ENCODE measurements at regions not wholly inside any gene's neighbourhood (a gene's known extent, or its start where the extent isn't known, plus 50 kb on each side); places are given as distances from the start of the nearest gene placed in this dataset.
A peak's percentile ranks its signal among the peaks of the same experiment; 100 is the strongest.
"Not testable (repeated sequence)": the region's sequence is repeated elsewhere in the genome, so short reads cannot be mapped to it uniquely, and the experiment has no call there.

DNA sequence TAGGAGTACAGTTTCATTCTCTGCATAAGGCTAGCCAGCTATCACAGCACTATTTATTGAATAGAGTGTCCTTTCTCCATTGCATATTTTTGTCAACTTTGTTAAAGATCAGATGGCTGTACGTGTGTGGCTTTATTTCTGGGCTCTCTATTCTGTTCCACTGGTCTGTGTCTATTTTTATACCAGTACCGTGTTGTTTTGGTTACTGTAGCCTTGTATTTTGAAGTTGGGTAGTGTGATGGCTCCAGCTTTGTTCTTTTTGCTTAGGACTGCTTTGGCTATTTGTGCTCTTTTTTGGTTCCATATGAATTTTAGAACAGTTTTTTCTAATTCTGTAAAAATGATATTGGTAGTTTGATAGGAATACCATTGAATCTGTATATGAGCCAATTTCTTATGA, 182.1 kb upstream of the DIAPH2 start:
- 33 to 50% methylated on average over 2 of the region's 2 CpGs for WGBS, 2 donors
- Histone ChIP-seq H3K27ac (no peak overlapping the region), H3K36me3 (ENCODE audit: low read depth, missing control alignments) (no peaks in the 10 kb centered on the region), H3K4me1 (no peaks in the 10 kb centered on the region), H3K9me3 (no peaks in the 10 kb centered on the region), H3K4me3 (no peak overlapping the region), H3K27me3 (no peaks in the 10 kb centered on the region)
- TF ChIP-seq POLR2A (IDR thresholded peaks at IDR 0.05) = no peak
- TF ChIP-seq, protein P1, sequence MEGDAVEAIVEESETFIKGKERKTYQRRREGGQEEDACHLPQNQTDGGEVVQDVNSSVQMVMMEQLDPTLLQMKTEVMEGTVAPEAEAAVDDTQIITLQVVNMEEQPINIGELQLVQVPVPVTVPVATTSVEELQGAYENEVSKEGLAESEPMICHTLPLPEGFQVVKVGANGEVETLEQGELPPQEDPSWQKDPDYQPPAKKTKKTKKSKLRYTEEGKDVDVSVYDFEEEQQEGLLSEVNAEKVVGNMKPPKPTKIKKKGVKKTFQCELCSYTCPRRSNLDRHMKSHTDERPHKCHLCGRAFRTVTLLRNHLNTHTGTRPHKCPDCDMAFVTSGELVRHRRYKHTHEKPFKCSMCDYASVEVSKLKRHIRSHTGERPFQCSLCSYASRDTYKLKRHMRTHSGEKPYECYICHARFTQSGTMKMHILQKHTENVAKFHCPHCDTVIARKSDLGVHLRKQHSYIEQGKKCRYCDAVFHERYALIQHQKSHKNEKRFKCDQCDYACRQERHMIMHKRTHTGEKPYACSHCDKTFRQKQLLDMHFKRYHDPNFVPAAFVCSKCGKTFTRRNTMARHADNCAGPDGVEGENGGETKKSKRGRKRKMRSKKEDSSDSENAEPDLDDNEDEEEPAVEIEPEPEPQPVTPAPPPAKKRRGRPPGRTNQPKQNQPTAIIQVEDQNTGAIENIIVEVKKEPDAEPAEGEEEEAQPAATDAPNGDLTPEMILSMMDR (IDR thresholded peaks at IDR 0.05) = no peak
- intact Hi-C loops (cut with DNase I; ENCODE audit: low total_unique reads) = no loop called here
- no peak for DNase-seq

DNA sequence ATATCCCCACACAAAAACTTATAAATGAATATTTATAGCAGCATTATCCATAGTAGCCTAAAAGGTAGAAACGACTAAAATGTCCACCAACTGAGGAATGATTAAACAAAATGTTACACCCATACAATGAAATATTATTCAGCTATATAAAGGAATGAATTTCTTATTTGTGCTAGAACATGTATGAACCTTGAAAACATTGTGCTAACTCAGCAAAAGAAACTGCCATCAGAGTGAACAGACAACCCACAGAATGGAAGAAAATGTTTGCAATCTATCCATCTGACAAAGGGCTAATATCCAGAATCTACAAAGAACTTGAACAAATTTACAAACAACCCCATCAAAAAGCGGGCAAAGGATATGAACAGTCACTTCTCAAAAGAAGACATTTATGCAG, 155.3 kb upstream of the DIAPH2 start:
- intact Hi-C loops (cut with DNase I; ENCODE audit: low total_unique reads); DNase-seq; H3K4me1 ChIP-seq; H3K27ac ChIP-seq; H3K27me3 ChIP-seq; H3K4me3 ChIP-seq; H3K9me3 ChIP-seq; H3K36me3 ChIP-seq (ENCODE audit: low read depth, missing control alignments): not testable (repeated sequence)
- 84 to 92% methylated on average over 2 of the region's 2 CpGs for WGBS, 2 donors

DNA sequence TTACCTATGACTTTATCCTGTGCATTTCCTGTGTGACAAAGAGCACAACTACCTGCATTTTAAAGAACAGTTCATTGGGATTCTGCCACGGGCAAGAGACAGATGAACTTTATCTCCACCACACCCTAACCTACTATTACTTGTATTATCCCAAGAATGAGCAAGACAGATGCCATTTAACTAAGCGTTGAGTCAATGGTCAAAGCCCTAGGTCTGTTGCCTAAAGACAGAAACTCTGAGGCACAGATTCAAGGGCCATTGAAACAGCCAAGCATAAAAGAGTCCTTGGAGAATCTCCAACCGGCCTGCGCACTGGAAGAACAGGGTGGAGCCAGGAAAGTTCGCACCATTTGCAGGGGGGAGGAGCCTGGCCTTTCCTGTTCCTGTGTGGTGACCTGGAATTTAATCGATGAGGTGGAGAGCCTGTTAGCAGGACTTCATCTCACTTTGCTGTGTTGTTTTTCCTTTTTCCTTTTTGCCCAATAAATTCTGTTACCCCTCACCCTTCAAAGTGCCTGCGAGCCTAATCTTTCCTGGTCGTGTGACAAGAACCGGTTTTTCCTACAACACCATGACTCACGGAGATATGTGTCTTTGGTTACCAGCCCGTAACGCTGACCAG, 146.4 kb upstream of the DIAPH2 start:
- H3K4me1 ChIP-seq = no peaks in the 10 kb centered on the region
- no peaks in the 10 kb centered on the region for H3K36me3 ChIP-seq (ENCODE audit: low read depth, missing control alignments)
- H3K27ac ChIP-seq = no peak overlapping the region
- no peaks in the 10 kb centered on the region for H3K27me3 ChIP-seq
- WGBS, 2 donors = 67 to 72% methylated on average over 12 of the region's 12 CpGs
- DNase-seq = no peak
- TF ChIP-seq POLR2A (IDR thresholded peaks at IDR 0.05) = no peak
- TF ChIP-seq, protein P1 (IDR thresholded peaks at IDR 0.05) = no peak
- no peaks in the 10 kb centered on the region for H3K9me3 ChIP-seq
- intact Hi-C loops (cut with DNase I; ENCODE audit: low total_unique reads) = no loop called here
- H3K4me3 ChIP-seq = no peak overlapping the region

DNA sequence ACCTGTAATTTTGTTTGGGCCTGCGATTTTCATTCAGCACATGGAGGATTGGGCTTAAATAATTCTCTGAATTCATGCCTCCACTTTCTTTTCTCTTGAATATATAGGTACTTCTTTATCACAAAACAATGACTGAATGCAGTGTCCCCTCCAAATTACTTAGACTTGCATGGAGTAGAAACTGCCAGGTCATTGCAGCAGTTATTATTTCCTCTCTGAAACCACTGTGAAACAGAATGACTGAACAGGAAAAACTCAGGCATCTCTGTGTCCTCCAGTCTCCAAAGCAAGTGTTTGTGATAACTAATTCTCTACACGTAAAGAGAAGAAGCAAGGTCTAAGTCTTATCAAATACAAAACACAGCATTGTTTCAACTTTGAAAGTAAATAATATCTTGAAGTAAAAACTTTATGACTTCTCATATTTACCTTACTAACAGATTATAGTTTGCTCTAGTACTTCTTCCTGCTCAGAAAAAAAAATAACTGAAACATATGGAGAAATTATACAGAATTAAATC, 144.5 kb upstream of the DIAPH2 start:
- H3K9me3 ChIP-seq = no peaks in the 10 kb centered on the region
- no peaks in the 10 kb centered on the region for H3K4me1 ChIP-seq
- intact Hi-C loops (cut with DNase I; ENCODE audit: low total_unique reads) = no loop called here
- H3K4me3 ChIP-seq = no peak overlapping the region
- TF ChIP-seq, protein P1 (IDR thresholded peaks at IDR 0.05) = no peak
- no peak for TF ChIP-seq POLR2A (IDR thresholded peaks at IDR 0.05)
- no peak for DNase-seq
- H3K36me3 ChIP-seq (ENCODE audit: low read depth, missing control alignments) = no peaks in the 10 kb centered on the region
- no peaks in the 10 kb centered on the region for H3K27me3 ChIP-seq
- no peak overlapping the region for H3K27ac ChIP-seq
- 65 to 66% methylated on average over 2 of the region's 2 CpGs for WGBS, 2 donors

DNA sequence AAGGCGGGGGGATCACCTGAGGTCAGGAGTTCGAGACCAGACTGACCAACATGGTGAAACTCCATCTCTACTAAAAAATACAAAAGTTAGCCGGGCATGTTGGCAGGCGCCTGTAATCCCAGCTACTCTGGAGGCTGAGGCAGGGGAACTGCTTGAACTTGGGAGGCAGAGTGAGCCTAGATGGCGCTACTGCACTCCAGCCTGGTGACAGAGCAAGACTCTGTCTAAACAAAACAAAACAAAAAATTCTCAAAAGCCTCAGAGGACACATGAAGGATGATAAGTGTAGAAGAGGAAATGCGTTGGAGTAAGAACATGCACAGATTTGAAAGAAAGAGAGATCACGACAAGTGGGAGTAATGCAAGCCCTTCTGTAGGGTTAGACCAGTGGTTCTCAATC, 138.4 kb upstream of the DIAPH2 start:
- H3K27ac ChIP-seq; intact Hi-C loops (cut with DNase I; ENCODE audit: low total_unique reads); H3K9me3 ChIP-seq; H3K36me3 ChIP-seq (ENCODE audit: low read depth, missing control alignments); H3K4me3 ChIP-seq; H3K27me3 ChIP-seq; H3K4me1 ChIP-seq: not testable (repeated sequence)
- WGBS, 2 donors = 52% methylated on average over 3 to 7 of the region's 7 CpGs
- DNase-seq = peak; percentile 64

DNA sequence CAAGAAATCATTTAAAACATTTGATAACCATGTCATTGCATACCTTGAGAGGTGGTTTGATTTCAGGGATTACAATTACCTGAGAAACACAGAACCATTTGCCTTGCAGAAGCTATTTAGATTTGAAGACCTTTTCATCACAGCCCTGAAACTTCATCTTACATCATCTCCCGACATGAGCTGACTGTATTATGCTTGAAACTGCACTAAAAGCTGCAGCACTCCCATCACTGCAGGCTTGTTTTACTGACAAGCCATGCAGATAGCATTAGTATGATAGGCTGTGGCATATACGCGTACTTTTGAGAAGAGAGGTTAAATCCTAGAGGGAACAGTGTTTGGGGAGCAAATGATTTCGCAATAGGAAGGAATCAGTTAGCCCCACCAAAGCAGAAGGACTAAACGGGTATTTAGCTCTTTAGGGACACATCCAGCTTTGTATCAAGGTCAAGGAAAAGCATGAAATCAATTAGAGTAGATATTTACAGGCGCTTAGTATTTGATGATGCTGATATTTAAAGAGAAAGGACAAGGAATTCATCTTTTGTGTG, 133.2 kb upstream of the DIAPH2 start:
- WGBS, 2 donors = 62 to 66% methylated on average over 5 to 6 of the region's 6 CpGs
- no peak for TF ChIP-seq POLR2A (IDR thresholded peaks at IDR 0.05)
- TF ChIP-seq, protein P1 (IDR thresholded peaks at IDR 0.05) = no peak
- H3K27ac ChIP-seq = peak overlapping the region in 1 of 2 donors; percentile 33
- H3K9me3 ChIP-seq = no peaks in the 10 kb centered on the region
- H3K4me3 ChIP-seq = no peak overlapping the region
- intact Hi-C loops (cut with DNase I; ENCODE audit: low total_unique reads) = no loop called here
- no peaks in the 10 kb centered on the region for H3K27me3 ChIP-seq
- no peaks in the 10 kb centered on the region for H3K4me1 ChIP-seq
- no peak for DNase-seq
- no peaks in the 10 kb centered on the region for H3K36me3 ChIP-seq (ENCODE audit: low read depth, missing control alignments)

Measured in testis (tissue), 2 donors.